T47D (cell line): ENCODE measurements at regions not wholly inside any gene's neighbourhood (a gene's known extent, or its start where the extent isn't known, plus 50 kb on each side); places are given as distances from the start of the nearest gene placed in this dataset.
"Not testable (repeated sequence)": the region's sequence is repeated elsewhere in the genome, so short reads cannot be mapped to it uniquely, and the experiment has no call there.

ENCODE experiments used
- DNase-seq, 2 experiments: peaks; one replicate each; pipeline versions ENCODE4 v3.0.0 to v3.0.0-alpha.2; 2011 to 2012; ENCODE audit warnings: low read depth in 1 of 2, low spot score in 1 of 2
- JUND ChIP-seq: IDR thresholded peaks from 2 replicates; pipeline ENCODE4 v1.6.1; 2012; ENCODE audit warnings: low read depth
- in situ Hi-C: cut with HindIII; loops from 2 replicates; pipeline ENCODE4 v1.10.0; 2016; ENCODE audit warnings: low sequenced_read_pairs, low pct_unique_long_range_greater_than_20kb

DNA sequence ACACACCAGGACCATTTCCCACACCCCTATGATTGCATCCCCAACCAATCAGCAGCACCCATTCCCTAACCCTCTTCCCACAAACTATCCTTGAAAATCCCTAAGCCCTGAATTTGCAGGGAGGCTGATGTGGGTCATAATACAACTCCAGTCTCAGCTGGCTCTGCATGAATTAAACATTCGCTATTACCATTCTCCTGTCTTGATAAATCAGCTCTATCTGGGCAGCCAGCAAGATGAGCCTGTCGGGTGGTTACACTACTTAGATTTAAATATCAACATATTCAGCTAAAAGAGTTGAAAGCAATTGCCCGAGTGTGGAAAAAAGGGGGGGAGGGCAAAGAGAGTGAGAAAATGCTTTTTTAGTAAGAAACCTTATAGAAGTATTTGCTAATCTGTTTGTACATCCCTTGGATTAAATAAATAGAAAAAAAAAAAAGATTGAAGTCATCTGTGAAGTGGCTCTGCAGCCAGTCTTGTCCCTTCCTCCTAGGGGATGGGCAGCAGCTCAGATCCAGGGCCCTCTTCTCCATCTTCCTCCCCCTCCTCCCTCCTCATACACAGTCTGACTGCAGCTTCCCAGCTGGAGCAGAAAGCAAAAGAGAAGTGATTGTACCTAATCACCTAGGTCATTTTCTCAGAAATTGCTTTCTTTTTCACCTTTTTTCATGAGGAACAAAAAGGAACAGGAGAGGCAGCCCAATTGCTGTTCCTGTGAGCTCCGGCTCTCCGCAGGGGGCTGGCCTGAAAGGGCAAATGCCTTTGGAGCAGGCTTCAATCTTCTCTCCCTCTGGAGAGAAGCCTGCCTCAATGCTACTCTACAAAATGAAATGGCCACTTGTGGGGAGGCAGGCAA lies 356.6 kb upstream of the SULF2 start:
- TF ChIP-seq JUND: no peak
- DNase-seq: no peak
- in situ Hi-C loops: no loop called here

DNA sequence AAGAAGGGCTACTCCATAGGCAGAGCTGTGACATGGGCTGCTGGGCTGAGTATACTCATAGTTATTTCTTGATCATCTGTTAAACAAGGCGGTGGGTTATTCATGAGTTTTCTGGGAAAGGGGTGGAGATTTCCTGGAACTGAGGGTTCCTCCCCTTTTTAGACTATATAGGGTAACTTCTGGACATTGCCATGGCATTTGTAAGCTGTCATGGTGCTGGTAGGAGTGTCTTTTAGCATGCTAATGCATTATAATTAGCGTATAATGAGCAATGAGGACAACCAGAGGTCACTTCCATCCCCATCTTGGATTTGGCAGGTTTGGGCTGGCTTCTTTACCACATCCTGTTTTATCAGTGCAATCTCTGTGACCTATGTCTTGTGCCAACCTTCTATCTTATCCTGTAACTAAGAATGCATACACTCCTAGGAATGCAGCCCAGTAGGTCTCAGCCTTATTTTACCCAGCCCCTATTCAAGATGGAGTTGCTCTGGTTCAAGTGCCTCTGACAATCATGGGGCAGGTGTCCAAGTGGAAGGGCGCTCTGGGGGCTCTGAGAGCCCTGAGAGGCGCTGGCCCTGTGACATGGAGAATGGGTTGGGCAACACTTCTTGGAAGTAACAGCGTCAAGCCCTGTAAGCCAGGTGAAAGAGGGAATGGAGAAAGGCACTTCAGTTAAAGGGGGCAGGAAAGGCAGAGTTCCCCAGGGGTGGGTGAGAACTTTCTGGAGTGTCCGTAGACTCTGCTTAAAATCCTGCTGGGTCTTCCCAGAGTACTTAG lies 354.2 kb upstream of the SULF2 start:
- no peak for TF ChIP-seq JUND
- in situ Hi-C loops: no loop called here
- peak in 1 of 2 experiments; percentile 25 for DNase-seq

DNA sequence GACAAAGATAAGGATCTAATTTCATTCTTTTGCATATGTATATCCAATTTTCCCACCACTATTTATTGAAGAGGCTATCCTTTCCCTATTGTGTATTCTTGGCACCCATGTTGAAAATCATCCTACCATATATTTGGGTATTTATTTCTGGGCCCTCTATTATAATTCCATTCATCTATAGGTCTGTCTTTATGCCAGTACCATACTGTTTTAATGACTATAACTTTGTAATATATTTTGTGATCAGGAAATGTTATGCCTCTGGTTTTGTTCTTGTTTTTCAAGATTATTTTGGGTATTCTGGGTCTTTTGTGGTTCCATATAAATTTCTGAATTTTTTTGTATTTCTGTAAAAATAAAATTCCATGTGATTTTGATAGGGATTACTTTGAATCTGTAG lies 347.6 kb upstream of the SULF2 start:
- DNase-seq: no peak
- in situ Hi-C loops: no loop called here
- TF ChIP-seq JUND: no peak

DNA sequence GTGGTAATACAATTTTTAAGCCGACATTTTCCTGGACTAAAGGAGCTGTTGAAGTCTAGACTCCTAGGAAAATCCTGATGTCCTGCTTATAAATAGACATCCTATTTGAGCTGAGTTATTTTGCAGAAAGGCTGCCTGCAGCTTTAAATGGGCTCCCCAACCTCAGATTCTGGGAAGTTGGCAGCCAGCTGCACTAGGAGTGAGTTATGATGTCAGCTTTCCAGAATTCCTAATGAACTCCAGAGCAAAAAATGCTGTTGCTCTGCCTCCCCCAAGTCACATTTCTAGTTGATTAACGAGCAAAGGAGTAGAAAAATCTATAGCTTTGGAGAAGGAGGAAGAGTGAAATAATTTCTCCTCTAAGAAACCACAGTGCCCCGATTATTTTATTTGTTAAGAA lies 346.3 kb upstream of the SULF2 start:
- no peak for DNase-seq
- in situ Hi-C loops: no loop called here
- no peak for TF ChIP-seq JUND

DNA sequence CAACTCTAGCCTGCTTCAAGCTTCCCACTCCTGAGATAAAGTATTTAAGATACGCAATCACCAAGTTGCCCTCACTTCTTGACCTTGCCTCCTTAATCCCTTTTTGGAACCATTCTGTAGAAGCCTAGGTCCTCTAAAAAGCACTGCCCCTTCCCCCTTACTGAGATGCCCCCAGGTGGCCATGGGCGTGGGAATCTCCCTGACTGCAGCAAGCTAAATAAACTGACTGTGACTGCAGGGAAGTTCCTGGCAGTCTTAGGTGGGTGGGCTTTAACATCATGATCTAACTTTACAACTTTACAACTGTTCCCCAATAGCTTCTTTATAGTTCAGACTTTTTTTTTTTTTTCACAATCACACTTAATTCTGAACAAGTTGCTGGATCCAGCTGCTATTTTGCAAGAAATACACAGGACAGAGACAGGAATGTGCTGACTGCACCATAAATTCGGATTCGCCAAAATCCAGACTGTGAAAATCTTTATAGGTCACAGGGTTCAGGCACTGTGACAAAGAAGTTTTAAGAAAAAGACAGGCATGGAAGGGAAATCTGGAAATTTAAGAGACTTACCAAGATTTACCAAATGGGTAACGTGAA lies 344.2 kb upstream of the SULF2 start:
- TF ChIP-seq JUND: no peak
- no peak for DNase-seq
- in situ Hi-C loops: no loop called here

DNA sequence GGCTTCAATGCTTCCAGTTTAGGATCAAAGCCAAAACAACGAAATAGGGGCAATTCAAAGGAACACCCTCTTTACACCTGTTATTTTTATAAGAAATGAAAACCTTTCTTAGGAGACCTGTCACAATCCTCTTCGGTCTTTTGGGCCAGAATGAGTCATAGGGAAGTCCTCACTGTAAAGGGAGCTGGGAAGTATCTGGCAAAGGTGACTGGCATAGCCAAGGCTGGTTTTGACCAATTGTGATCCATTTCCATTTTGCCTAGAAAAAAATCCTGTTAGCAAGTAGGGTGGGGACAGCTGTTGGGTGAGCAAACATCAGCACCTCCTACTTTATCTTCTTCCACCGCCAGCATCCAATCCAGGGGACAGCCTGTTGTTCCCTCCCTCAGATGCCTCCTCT lies 343.2 kb upstream of the SULF2 start:
- TF ChIP-seq JUND: no peak
- DNase-seq: no peak
- in situ Hi-C loops: no loop called here

GRCh38 chr20:48127964-48128363 lies 342.7 kb upstream of the SULF2 start:
- in situ Hi-C loops: not testable (repeated sequence)

GRCh38 chr20:48127133-48127532 lies 341.9 kb upstream of the SULF2 start:
- DNase-seq, in situ Hi-C loops: not testable (repeated sequence)

More at GRCh38 chr20:48127964-48128363, 342.7 kb upstream of the SULF2 start:
- DNase-seq: peak in 1 of 2 experiments; percentile 18

DNA sequence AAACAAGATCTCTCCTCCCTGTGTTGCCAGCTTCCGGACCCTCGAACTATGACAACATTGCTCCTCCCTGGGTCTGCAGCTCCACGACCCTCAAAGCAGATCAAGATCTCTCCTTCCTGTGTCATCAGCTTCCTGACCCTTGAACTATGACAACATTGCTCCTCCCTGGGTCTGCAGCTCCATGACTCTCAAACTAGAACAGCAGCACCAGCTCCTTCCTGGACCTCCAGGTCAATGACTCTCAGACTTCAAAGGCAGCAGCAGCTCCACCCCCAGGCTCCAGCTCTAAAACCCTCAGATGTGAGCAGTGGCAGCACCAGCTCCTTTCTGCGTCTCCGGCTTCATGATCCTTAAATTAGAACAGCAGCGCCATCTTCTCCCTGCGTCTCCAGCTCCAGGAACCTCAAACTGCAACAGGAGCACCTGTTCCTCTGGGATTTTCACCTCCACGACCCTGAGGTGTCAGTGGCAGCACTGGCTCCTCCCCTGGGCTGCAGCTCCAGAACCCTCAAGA lies 341.0 kb upstream of the SULF2 start:
- DNase-seq: peak in 1 of 2 experiments; percentile 29
- TF ChIP-seq JUND: no peak
- in situ Hi-C loops: no loop called here

DNA sequence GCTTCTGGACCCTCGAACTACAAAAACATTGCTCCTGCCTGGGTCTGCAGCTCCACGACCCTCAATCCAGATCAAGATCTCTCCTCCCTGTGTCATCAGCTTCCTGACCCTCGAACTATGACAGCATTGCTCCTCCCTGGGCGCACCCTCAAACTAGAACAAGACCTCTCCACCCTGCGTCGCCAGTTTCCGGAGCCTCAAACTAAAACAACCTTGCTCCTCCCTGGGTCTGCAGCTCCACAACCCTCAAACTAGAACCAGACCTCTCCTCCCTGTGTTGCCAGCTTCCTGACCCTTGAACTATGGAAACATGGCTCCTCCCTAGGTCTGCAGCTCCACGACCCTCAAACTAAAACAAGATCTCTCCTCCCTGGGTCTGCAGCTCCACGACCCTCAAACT lies 339.7 kb upstream of the SULF2 start:
- in situ Hi-C loops: no loop called here
- TF ChIP-seq JUND: no peak
- no peak for DNase-seq

DNA sequence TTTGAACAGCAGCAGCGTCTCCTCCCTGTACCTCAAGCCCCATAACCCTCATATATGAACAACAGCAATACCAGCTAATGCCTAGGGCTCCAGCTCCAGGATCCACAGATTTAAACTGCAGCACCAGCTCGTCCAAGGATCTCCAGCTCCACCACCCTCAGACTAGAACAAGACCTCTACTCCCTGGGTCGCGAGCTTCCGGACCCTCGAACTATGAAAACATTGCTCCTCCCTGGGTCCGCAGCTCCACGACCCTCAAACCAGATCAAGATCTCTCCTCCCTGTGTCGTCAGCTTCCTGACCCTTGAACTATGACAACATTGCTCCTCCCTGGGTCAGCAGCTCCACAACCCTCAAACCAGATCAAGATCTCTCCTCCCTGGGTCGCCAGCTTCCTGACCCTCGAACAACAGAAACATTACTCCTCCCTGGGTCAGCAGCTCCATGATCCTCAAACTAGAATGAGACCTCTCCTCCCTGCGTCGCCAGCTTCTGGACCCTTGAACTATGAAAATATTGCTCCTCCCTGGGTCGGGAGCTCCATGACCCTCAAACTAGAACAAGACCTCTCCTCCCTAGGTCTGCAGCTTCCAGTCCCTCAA lies 339.0 kb upstream of the SULF2 start:
- DNase-seq: no peak
- no peak for TF ChIP-seq JUND
- in situ Hi-C loops: no loop called here

GRCh38 chr20:48120120-48120519 lies 334.8 kb upstream of the SULF2 start:
- in situ Hi-C loops: no loop called here
- TF ChIP-seq JUND: no peak
- no peak for DNase-seq

- in situ Hi-C loops, DNase-seq: not testable (repeated sequence)
Measured at GRCh38 chr20:48119389-48119788, 334.1 kb upstream of the SULF2 start.
